ENCODE measurements at regions not wholly inside any gene's neighbourhood (a gene's known extent, or its start where the extent isn't known, plus 50 kb on each side); places are given as distances from the start of the nearest gene placed in this dataset.

DNA sequence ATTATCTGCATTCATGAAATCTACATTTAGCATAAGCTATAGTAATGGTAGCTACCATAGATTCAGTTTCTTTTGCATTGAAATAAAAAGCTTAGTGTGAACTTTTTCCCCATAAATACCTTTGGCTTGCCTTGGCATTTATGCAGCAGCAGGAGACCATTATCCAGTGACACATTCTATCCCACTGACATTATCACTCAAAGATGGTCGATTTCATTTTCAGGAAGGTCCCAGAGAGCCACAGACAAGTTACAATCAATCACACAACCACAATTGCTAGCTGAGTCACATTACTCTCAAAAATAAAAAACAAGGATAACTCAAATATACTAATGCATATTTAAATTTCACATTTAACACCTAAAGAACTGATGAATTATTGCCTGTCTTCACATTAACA, 512.7 kb upstream of the CDH2 start:
- Histone ChIP-seq H3K4me1 (no peaks in the 10 kb centered on the region), H3K9me3 (no peaks in the 10 kb centered on the region), H3K27me3 (no peaks in the 10 kb centered on the region), H3K27ac (no peak overlapping the region), H3K4me3 (no peak overlapping the region), H3K36me3 (replicated peaks in 1 of 2; ENCODE audit: insufficient read depth in 1 of 2, low read depth in 2 of 2) (no peaks in the 10 kb centered on the region)
- no peak for DNase-seq
- TF ChIP-seq POLR2A (IDR thresholded peaks at IDR 0.05) = no peak
- TF ChIP-seq, protein P1, sequence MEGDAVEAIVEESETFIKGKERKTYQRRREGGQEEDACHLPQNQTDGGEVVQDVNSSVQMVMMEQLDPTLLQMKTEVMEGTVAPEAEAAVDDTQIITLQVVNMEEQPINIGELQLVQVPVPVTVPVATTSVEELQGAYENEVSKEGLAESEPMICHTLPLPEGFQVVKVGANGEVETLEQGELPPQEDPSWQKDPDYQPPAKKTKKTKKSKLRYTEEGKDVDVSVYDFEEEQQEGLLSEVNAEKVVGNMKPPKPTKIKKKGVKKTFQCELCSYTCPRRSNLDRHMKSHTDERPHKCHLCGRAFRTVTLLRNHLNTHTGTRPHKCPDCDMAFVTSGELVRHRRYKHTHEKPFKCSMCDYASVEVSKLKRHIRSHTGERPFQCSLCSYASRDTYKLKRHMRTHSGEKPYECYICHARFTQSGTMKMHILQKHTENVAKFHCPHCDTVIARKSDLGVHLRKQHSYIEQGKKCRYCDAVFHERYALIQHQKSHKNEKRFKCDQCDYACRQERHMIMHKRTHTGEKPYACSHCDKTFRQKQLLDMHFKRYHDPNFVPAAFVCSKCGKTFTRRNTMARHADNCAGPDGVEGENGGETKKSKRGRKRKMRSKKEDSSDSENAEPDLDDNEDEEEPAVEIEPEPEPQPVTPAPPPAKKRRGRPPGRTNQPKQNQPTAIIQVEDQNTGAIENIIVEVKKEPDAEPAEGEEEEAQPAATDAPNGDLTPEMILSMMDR (IDR thresholded peaks at IDR 0.05) = no peak
- no peak for ATAC-seq
- WGBS, 2 donors = 13 to 22% methylated on average over 1 of the region's 1 CpG
- intact Hi-C loops (cut with DNase I) = no loop called here

DNA sequence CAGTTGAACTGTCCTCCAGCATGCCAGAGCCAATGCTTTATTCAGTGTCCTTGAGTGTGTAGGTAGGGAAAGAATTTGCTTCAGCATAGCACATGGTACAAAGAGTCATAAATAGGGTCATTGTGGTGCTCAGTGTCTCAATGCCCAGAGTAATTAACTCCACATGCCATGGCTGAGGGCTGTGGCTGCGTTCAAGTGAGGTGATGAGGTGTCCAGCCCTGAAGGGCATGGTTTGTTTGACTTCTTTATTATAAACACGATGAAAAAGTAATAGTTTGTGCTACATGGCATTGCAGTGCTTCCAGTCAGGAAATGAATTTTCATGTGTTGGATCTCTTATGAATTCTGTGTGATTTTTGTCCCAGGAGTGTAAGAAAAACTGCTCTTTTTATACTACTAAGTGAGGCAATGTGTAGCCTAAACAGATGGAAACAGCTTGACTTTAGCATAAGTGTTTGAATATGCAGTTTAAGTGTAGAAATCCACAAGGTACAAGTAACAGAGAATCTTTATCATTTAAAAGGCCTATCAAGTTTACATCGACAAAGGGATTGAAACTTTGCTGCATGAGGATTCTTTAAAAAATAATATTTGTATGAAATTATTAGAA, 507.9 kb upstream of the CDH2 start:
- no peaks in the 10 kb centered on the region for H3K4me1 ChIP-seq

DNA sequence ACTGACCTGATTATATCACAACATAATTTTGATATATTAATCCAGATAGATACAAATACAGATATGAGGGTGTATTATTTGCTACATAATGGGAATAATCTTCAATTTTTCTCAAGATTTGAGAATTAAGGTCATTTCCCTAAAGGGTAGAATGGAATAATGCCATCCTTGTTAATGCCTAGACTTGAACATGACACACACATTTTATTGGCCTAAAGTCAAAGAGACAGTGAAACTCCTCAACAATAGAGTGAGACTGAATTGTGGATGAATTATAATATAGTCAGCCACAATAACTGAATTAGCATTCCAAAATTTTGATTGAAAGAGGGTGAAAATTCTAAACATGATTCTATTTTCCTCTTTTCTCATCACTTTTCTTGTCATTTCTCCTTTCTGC, 506.0 kb upstream of the CDH2 start:
- Histone ChIP-seq H3K9me3 (no peaks in the 10 kb centered on the region), H3K36me3 (replicated peaks in 1 of 2; ENCODE audit: insufficient read depth in 1 of 2, low read depth in 2 of 2) (no peaks in the 10 kb centered on the region), H3K27me3 (no peaks in the 10 kb centered on the region), H3K4me3 (no peak overlapping the region), H3K4me1 (no peaks in the 10 kb centered on the region), H3K27ac (no peak overlapping the region)
- DNase-seq (no peak), ATAC-seq (no peak)
- TF ChIP-seq, protein P1 (IDR thresholded peaks at IDR 0.05) = no peak
- TF ChIP-seq POLR2A (IDR thresholded peaks at IDR 0.05) = no peak
- intact Hi-C loops (cut with DNase I) = no loop called here

More for the DNA sequence above, 507.9 kb upstream of the CDH2 start:
- TF ChIP-seq, protein P1 (IDR thresholded peaks at IDR 0.05) = no peak
- TF ChIP-seq POLR2A (IDR thresholded peaks at IDR 0.05) = no peak
- WGBS, 2 donors = 49 to 61% methylated on average over 3 of the region's 3 CpGs
- Histone ChIP-seq H3K27ac (no peak overlapping the region), H3K9me3 (no peaks in the 10 kb centered on the region), H3K36me3 (replicated peaks in 1 of 2; ENCODE audit: insufficient read depth in 1 of 2, low read depth in 2 of 2) (no peaks in the 10 kb centered on the region), H3K27me3 (no peaks in the 10 kb centered on the region), H3K4me3 (no peak overlapping the region)
- DNase-seq = no peak
- intact Hi-C loops (cut with DNase I) = no loop called here
- no peak for ATAC-seq

DNA sequence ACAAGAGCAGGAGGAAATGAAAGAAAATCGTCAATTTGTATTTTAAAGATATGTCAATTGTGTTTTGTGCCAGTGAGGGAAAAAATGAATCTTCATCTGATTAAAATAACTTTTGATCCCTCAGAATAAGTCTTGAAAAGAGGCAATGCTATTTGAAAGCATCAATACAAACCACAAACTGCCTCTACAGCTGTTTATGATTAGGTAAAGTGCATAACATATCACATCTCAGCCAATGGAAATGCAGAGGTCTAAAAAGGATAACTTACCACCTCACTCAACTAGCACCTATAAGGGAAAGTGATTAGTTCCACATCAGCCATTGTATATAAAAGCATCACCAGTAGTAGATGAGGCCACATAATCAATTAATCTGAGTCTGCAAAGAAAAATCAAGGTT, 492.2 kb upstream of the CDH2 start:
- TF ChIP-seq, protein P1 (IDR thresholded peaks at IDR 0.05) = no peak
- no peak for TF ChIP-seq POLR2A (IDR thresholded peaks at IDR 0.05)
- ATAC-seq = no peak

DNA sequence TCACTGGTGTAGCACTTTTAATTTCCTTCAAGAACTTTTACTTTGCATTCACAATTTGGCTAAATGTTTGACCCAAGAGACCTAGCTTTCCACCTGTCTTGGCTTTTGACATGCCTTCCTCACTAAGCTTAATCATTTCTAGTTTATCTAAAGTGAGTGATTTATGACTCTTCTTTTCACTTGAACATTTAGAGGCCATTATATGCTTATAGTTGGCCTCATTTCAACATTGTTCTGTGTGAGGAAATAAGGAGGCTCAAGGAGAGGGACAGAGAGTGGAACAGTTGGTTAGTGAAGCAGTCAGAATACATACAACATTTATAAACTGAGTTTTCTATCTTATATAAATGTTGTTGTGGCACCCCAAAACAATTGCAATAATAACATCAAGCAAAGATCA, 489.3 kb upstream of the CDH2 start:
- Histone ChIP-seq H3K27me3 (no peaks in the 10 kb centered on the region), H3K27ac (no peak overlapping the region), H3K9me3 (no peaks in the 10 kb centered on the region), H3K4me1 (no peaks in the 10 kb centered on the region), H3K4me3 (no peak overlapping the region), H3K36me3 (replicated peaks in 1 of 2; ENCODE audit: insufficient read depth in 1 of 2, low read depth in 2 of 2) (no peaks in the 10 kb centered on the region)
- intact Hi-C loops (cut with DNase I) = no loop called here
- TF ChIP-seq, protein P1 (IDR thresholded peaks at IDR 0.05) = no peak
- ATAC-seq (no peak), DNase-seq (no peak)

More for the DNA sequence above, 492.2 kb upstream of the CDH2 start:
- H3K27me3 ChIP-seq = no peaks in the 10 kb centered on the region
- H3K4me3 ChIP-seq = no peak overlapping the region
- no peaks in the 10 kb centered on the region for H3K9me3 ChIP-seq
- WGBS, 2 donors = 62 to 66% methylated on average over 1 of the region's 1 CpG
- no peak for DNase-seq
- no peaks in the 10 kb centered on the region for H3K36me3 ChIP-seq (replicated peaks in 1 of 2; ENCODE audit: insufficient read depth in 1 of 2, low read depth in 2 of 2)
- H3K27ac ChIP-seq = no peak overlapping the region
- H3K4me1 ChIP-seq = no peaks in the 10 kb centered on the region
- intact Hi-C loops (cut with DNase I) = no loop called here

All from body of pancreas (tissue), 4 donors.